SKM-1 treated with dmso at 0.1 percent for 144 hours (cell line): ENCODE measurements at regions not wholly inside any gene's neighbourhood (a gene's known extent, or its start where the extent isn't known, plus 50 kb on each side); places are given as distances from the start of the nearest gene placed in this dataset.
"Not testable (repeated sequence)": the region's sequence is repeated elsewhere in the genome, so short reads cannot be mapped to it uniquely, and the experiment has no call there.

Experiments used
- DNase-seq: peaks from one replicate; lab custom pipeline; 2025; ENCODE audit not compliant: unreplicated experiment; lab: John Stamatoyannopoulos, UW

GRCh38 chr2:21761361-21761760, 637.6 kb downstream of the TDRD15 start:
- no peak for DNase-seq

GRCh38 chr2:21763501-21763900, 639.7 kb downstream of the TDRD15 start:
- no peak for DNase-seq

GRCh38 chr2:21770787-21771186, 647.0 kb downstream of the TDRD15 start:
- no peak for DNase-seq

- DNase-seq, result no peak
Observed at GRCh38 chr2:21772624-21773023, 648.9 kb downstream of the TDRD15 start.

- no peak for DNase-seq
Observed at GRCh38 chr2:21773168-21773567, 649.4 kb downstream of the TDRD15 start.

- DNase-seq, result no peak
Observed at GRCh38 chr2:21774691-21775368, 651.1 kb downstream of the TDRD15 start.

GRCh38 chr2:21779786-21780185, 656.0 kb downstream of the TDRD15 start:
- DNase-seq, result no peak

GRCh38 chr2:21781962-21782361, 658.2 kb downstream of the TDRD15 start:
- no peak for DNase-seq

- no peak for DNase-seq
Observed at GRCh38 chr2:21782866-21783265, 659.1 kb downstream of the TDRD15 start.

GRCh38 chr2:21787941-21788340, 664.2 kb downstream of the TDRD15 start:
- DNase-seq, result no peak

- DNase-seq, result not testable (repeated sequence)
Observed at GRCh38 chr2:21790311-21790710, 666.5 kb downstream of the TDRD15 start.

GRCh38 chr2:21792571-21792970, 668.8 kb downstream of the TDRD15 start:
- DNase-seq, result no peak

GRCh38 chr2:21793461-21793860, 669.7 kb downstream of the TDRD15 start:
- DNase-seq, result no peak

- DNase-seq, result no peak
Observed at GRCh38 chr2:21794611-21795010, 670.8 kb downstream of the TDRD15 start.

GRCh38 chr2:21800356-21800755, 676.6 kb downstream of the TDRD15 start:
- no peak for DNase-seq

GRCh38 chr2:21803550-21803949, 679.8 kb downstream of the TDRD15 start:
- DNase-seq, result no peak

- no peak for DNase-seq
Observed at GRCh38 chr2:21804151-21804550, 680.4 kb downstream of the TDRD15 start.

- DNase-seq, result no peak
Observed at GRCh38 chr2:21811541-21811940, 687.8 kb downstream of the TDRD15 start.

GRCh38 chr2:21812766-21813165, 689.0 kb downstream of the TDRD15 start:
- no peak for DNase-seq

GRCh38 chr2:21814588-21815149, 690.9 kb downstream of the TDRD15 start:
- DNase-seq, result no peak

GRCh38 chr2:21818212-21818795, 694.5 kb downstream of the TDRD15 start:
- DNase-seq, result no peak

- DNase-seq, result no peak
Observed at GRCh38 chr2:21819454-21819853, 695.7 kb downstream of the TDRD15 start.

GRCh38 chr2:21820271-21820670, 696.5 kb downstream of the TDRD15 start:
- no peak for DNase-seq
